Omental fat pad (tissue), 3 donors: ENCODE measurements at regions not wholly inside any gene's neighbourhood (a gene's known extent, or its start where the extent isn't known, plus 50 kb on each side); places are given as distances from the start of the nearest gene placed in this dataset.

ENCODE experiments used
- ATAC-seq: fragments of 150-250 bp; one replicate; pipeline ENCODE4 v1.9.1; 2016; ENCODE audit warnings: mild to moderate bottlenecking, moderate library complexity; ENCODE audit not compliant: low FRiP score
- DNase-seq: peaks from one replicate; pipeline ENCODE4 v3.0.0-alpha.2; 2019; ENCODE audit warnings: low spot score
- TF ChIP-seq, protein P1 (sequence below), 3 donors: fragments of 450-650 bp; IDR thresholded peaks; one replicate each; pipeline ENCODE4 v1.5.1; 2016 to 2017; ENCODE audit warnings: antibody characterized with exemption in 3 of 3, mild to moderate bottlenecking in 3 of 3, moderate library complexity in 2 of 3

DNA sequence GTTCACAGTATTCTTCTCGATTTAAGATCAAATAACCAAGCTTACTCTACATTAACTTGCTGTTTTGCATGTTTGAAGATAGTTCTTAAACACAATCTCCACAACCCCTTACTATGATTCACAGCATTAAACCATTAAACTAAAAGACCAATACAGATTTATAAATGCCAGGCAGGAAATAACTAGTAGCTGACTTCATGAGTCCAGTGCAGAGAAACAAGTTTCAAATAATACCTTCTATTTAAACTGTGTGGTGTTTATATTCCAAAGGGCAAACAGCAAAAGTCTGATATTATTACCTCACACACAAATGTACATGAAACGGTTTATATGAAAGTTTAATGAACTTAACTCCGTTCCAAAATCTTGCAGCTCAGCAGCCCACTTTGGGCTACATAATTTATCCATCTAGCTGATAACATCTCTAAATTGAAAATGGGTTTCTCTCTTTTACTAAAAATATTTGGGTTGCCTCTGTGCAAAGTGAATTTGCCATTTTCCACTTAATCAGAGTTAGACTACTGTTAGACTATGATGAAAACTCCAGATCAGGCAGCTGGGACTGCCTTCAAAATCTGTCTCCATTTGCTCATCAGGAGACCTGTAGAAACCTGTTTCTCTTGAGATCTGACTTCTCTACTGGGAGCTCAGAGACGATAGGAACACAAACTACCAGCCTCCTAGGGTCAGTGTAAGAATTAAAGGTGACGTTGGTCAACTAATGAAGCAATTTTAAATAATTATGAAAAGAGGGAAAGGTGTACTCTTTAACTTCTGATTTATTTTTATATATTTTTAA is 287.3 kb downstream of the FZD1 start:
- DNase-seq = no peak
- no peak for ATAC-seq
- TF ChIP-seq, protein P1, sequence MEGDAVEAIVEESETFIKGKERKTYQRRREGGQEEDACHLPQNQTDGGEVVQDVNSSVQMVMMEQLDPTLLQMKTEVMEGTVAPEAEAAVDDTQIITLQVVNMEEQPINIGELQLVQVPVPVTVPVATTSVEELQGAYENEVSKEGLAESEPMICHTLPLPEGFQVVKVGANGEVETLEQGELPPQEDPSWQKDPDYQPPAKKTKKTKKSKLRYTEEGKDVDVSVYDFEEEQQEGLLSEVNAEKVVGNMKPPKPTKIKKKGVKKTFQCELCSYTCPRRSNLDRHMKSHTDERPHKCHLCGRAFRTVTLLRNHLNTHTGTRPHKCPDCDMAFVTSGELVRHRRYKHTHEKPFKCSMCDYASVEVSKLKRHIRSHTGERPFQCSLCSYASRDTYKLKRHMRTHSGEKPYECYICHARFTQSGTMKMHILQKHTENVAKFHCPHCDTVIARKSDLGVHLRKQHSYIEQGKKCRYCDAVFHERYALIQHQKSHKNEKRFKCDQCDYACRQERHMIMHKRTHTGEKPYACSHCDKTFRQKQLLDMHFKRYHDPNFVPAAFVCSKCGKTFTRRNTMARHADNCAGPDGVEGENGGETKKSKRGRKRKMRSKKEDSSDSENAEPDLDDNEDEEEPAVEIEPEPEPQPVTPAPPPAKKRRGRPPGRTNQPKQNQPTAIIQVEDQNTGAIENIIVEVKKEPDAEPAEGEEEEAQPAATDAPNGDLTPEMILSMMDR (IDR thresholded peaks at IDR 0.05) = no peak

DNA sequence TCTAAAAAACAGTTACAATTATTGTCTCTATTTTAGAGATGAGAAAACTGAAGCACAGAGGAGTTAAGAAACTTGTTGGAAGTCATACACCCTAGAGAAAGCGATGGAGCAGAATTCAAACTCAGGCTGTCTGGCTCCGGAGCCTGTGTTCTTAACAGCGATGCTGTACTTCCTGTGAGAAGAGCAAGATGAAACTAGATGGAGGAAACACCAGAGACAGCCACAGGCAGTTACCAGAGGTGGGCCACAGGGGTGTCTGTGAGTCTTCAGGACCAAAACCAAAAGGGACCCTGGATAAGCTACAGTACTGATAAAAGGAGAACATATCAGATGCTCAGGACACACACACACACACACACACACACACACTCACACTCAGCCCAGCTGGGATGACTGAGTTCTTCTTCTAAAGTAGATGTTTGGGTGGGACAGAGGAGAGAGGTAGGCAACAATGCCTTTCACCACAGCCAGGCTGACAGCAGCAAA is 289.2 kb downstream of the FZD1 start:
- DNase-seq (no peak), ATAC-seq (no peak)
- TF ChIP-seq, protein P1 (IDR thresholded peaks at IDR 0.05) = no peak

DNA sequence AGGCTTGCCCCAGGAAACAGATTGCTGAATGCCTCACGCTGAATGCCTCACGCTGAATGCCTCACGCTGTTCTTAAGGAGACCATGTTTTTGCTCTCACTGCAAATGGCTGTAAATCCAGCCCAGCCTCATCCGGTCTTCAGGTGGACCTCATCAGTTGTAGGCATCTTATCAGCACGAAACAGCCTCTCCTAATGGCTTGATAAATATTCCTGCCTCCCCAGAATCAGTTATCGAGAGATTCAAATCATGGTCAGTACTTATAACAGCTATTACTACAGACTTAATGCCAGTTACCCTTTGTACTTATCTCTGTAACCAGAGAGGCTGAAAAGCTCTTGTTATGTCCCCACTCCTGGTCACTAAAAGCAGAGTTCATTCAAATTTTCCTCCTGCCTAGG is 290.6 kb downstream of the FZD1 start:
- ATAC-seq (no peak), DNase-seq (no peak)
- TF ChIP-seq, protein P1 (IDR thresholded peaks at IDR 0.05) = no peak

DNA sequence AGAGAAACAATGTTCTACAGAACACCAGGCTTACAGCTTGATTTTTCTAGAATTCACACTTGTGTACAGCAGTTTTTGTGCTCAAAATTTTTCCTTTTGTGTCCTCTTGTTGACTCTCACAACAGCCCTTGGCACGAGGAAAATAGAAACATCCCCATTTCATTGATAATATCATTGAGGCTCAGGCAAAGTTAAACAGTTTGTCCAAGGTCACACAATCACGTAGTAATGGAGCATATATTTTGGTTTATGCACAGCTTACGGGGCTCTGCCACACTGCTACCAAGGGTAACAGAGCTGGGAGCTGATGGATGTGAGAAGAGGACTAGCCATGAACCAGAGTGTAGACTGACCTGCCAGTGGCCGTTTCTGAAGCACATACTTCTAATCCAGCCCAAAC is 292.0 kb downstream of the FZD1 start:
- TF ChIP-seq, protein P1 (IDR thresholded peaks at IDR 0.05) = no peak
- no peak for ATAC-seq

DNA sequence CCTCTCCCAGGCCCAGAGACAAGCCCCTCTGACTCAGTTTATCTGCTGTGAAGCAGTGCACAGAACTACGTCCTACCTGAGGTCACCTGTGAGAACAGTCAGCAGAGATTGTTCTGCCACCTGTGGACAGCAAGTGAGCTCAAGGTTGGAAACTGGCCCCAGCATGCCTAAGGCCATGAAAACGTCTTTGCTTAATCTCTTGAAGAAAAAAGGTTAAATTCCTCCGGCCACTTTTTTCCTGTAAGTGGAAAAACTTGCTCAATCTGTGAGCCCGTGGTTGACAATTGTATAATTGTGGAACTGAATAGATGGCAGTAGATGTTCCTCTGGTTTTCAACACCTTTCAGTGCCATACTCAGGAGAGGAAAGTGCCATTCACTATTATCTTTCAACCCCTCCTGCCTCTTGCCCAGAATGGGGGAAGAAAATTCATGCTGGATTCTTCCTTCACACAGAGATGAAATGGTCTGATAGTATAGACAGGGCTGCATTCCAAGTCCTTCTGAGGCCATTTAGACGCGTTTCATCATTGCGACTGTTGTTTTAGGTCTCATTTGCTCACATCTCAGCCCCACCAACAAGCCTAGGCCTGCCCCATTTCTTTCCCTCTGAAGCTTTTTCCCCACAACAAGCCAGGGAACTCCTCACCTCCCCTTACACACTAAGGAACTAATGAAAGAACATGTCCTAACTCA is 292.9 kb downstream of the FZD1 start:
- DNase-seq (no peak), ATAC-seq (no peak)
- TF ChIP-seq, protein P1 (IDR thresholded peaks at IDR 0.05) = no peak

More for the DNA sequence above, 292.0 kb downstream of the FZD1 start:
- no peak for DNase-seq

DNA sequence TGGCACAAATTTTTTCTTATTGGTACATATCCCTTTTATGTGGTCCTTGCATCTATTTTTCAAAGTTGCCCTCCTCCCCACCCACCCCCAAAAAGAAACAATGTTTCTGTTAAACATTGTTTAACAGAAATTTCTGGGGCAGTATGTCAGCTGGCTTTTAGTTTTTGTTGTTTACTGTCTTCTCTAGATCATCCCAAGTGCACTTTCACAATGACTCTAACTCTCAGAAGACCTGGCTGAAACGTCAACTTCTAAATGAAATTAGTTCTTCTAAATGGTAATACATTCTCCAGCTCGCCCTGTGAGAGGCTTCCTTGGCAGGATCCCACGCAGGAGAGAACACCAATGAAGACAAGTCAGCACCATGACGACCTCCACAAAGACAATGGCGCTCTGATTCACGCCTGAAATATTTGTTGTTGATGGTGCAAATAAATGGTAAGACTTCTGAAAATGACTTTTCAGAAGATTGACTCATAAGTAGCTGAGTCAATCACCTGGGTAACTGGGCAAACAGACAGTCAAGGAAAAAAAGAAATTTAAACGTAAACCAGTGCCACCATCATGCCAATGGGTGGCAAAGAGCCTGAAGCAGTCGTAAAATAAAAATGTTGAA is 293.7 kb downstream of the FZD1 start:
- ATAC-seq = peak; percentile 54
- no peak for DNase-seq
- TF ChIP-seq, protein P1 (IDR thresholded peaks at IDR 0.05) = no peak
